GM12878 (cell line): ENCODE measurements at regions not wholly inside any gene's neighbourhood (a gene's known extent, or its start where the extent isn't known, plus 50 kb on each side); places are given as distances from the start of the nearest gene placed in this dataset.

Experiments used
- ATAC-seq: fragments of 200-7000 bp; cut with Tn5 transposase; 3 replicates; pipeline ENCODE4 v1.9.1; 2020; ENCODE audit warnings: mild to moderate bottlenecking, moderate library complexity
- BruUV-seq: library from RNA; stranded (reverse); fragments of 400-500 nt; replicated peaks from 2 replicates; lab custom pipeline; 2021; lab: Mats Ljungman, UMichigan
- CTCF ChIA-PET: fragments of 300-600 bp; sonication (Branson Sonifier 250); formaldehyde crosslinking; extraction: SDS; loops from one replicate; lab custom pipeline; 2021; ENCODE audit warnings: inconsistent platforms; lab: Yijun Ruan, JAX
- POLR2A ChIA-PET: fragments of 350-600 bp; formaldehyde crosslinking; extraction: SDS; loops from one replicate; lab custom pipeline; 2021; ENCODE audit warnings: inconsistent platforms; lab: Charles Lee
- RAD21 ChIA-PET: fragments of 300-600 bp; sonication (Branson Sonifier 250); formaldehyde crosslinking; loops from one replicate; lab custom pipeline; 2023; ENCODE audit warnings: antibody characterized with exemption; ENCODE audit not compliant: unreplicated experiment; lab: Charles Lee
- SMC1A ChIA-PET: fragments of 300-600 bp; sonication (Branson Sonifier 250); formaldehyde crosslinking; loops from one replicate; lab custom pipeline; 2023; ENCODE audit not compliant: unreplicated experiment, uncharacterized antibody; lab: Charles Lee
- DNase-seq: peaks from one replicate; pipeline ENCODE4 v3.0.0-alpha.2; 2011; ENCODE audit warnings: low read depth, low spot score
- FAIRE-seq: peaks from 3 replicates; lab custom pipeline; 2011; peaks lifted over from hg19 to GRCh38; lab: Jason Lieb, UNC
- H2AFZ ChIP-seq: 2 replicates; pipeline ENCODE4 v1.6.0; 2011; ENCODE audit warnings: low read depth, low read length, control low read depth; ENCODE audit not compliant: control insufficient read depth
- H3K27ac ChIP-seq: 2 replicates; pipeline ENCODE4 v1.5.1; 2011; ENCODE audit warnings: control low read depth; ENCODE audit not compliant: control insufficient read depth, insufficient read depth
- H3K27me3 ChIP-seq, 2 experiments: replicated peaks in 1 of 2; 2 replicates each; pipeline versions ENCODE4 v1.6.0 to v1.6.1; 2011; ENCODE audit warnings: low read length in 1 of 2; ENCODE audit not compliant: control insufficient read depth in 2 of 2, insufficient read depth in 2 of 2
- H3K36me3 ChIP-seq, 2 experiments: 2 replicates each; pipeline ENCODE4 v1.5.1; 2011; ENCODE audit warnings: low read length in 1 of 2; ENCODE audit not compliant: control insufficient read depth in 2 of 2, insufficient read depth in 2 of 2
- H3K4me1 ChIP-seq: 2 replicates; pipeline ENCODE4 v1.6.1; 2011; ENCODE audit warnings: mild to moderate bottlenecking, low read length, moderate library complexity, mixed read lengths; ENCODE audit not compliant: control insufficient read depth, insufficient read depth
- H3K4me2 ChIP-seq: 2 replicates; pipeline ENCODE4 v1.6.0; 2011; ENCODE audit warnings: control low read depth; ENCODE audit not compliant: control insufficient read depth, insufficient read depth
- H3K4me3 ChIP-seq: fragments of 200-600 bp; sonication (generic); 2 replicates; pipeline ENCODE4 v1.5.1; 2016
- H3K79me2 ChIP-seq: 2 replicates; pipeline ENCODE4 v1.6.0; 2011; ENCODE audit warnings: low read length; ENCODE audit not compliant: control insufficient read depth, insufficient read depth
- H3K9ac ChIP-seq: 2 replicates; pipeline ENCODE4 v1.8.0; 2011; ENCODE audit warnings: low read length, control low read depth, mixed read lengths; ENCODE audit not compliant: control insufficient read depth, insufficient read depth
- H3K9me3 ChIP-seq: replicated peaks from 3 replicates; pipeline ENCODE4 v1.5.1; 2011; ENCODE audit warnings: mild to moderate bottlenecking, low read length; ENCODE audit not compliant: control insufficient read depth, insufficient read depth
- H4K20me1 ChIP-seq: 2 replicates; pipeline ENCODE4 v1.6.0; 2011; ENCODE audit not compliant: control insufficient read depth, insufficient read depth
- ASH2L ChIP-seq: fragments of 300-600, 200-600 bp; sonication (generic); IDR thresholded peaks from 2 replicates; pipeline ENCODE4 v1.6.1; 2017; ENCODE audit warnings: low read depth, mild to moderate bottlenecking, borderline replicate concordance
- CBX3 ChIP-seq: fragments of 200-600 bp; sonication (generic); IDR thresholded peaks from 2 replicates; pipeline ENCODE4 v1.6.1; 2016; ENCODE audit warnings: low read depth, borderline replicate concordance
- CBX5 ChIP-seq: sonication (generic); IDR thresholded peaks from 2 replicates; pipeline ENCODE4 v1.6.1; 2016; ENCODE audit warnings: low read depth, moderate library complexity, mild to moderate bottlenecking, inconsistent platforms
- CHD4 ChIP-seq: fragments of 200-600 bp; sonication (generic); IDR thresholded peaks from 2 replicates; pipeline ENCODE4 v1.6.1; 2016; ENCODE audit warnings: mild to moderate bottlenecking
- E2F8 ChIP-seq: fragments of 450-650 bp; IDR thresholded peaks from 2 replicates; pipeline ENCODE4 v1.6.1; 2018; ENCODE audit warnings: mild to moderate bottlenecking, low read depth, moderate library complexity; ENCODE audit not compliant: partially characterized antibody
- ELK1 ChIP-seq: IDR thresholded peaks from 2 replicates; pipeline ENCODE4 v1.6.1; 2012; ENCODE audit warnings: low read depth, low read length, improper control_type of control experiment
- HCFC1 ChIP-seq: fragments of 150-350 bp; IDR thresholded peaks from 2 replicates; pipeline ENCODE4 v1.6.1; 2014; ENCODE audit warnings: low read length
- IKZF1 ChIP-seq: fragments of 450-650 bp; conservative IDR thresholded peaks from 2 replicates; pipeline ENCODE4 v1.6.1; 2017; ENCODE audit warnings: antibody characterized with exemption, mild to moderate bottlenecking
- JUND ChIP-seq: IDR thresholded peaks from 2 replicates; pipeline ENCODE4 v1.6.1; 2012; ENCODE audit warnings: low read depth, mild to moderate bottlenecking, low read length, improper control_type of control experiment, moderate library complexity
- KAT2A ChIP-seq: conservative IDR thresholded peaks from 2 replicates; pipeline ENCODE4 v1.6.1; 2011; ENCODE audit warnings: low read depth, low read length; ENCODE audit not compliant: control insufficient read depth
- MAX ChIP-seq: IDR thresholded peaks from 2 replicates; pipeline ENCODE4 v1.6.1; 2012; ENCODE audit warnings: low read depth, low read length, improper control_type of control experiment
- NFIC ChIP-seq: IDR thresholded peaks from 2 replicates; pipeline ENCODE4 v1.6.1; 2012; ENCODE audit warnings: low read depth, mild to moderate bottlenecking, inconsistent platforms, low read length, moderate library complexity
- PAX5 ChIP-seq: IDR thresholded peaks from 2 replicates; pipeline ENCODE4 v1.6.1; 2011; ENCODE audit warnings: low read depth, low read length, borderline replicate concordance
- POU2F2 ChIP-seq: IDR thresholded peaks from 3 replicates; pipeline ENCODE4 v1.6.1; 2011; ENCODE audit warnings: low read depth, mild to moderate bottlenecking, low read length, borderline replicate concordance
- SIN3A ChIP-seq: IDR thresholded peaks from 2 replicates; pipeline ENCODE4 v1.6.1; 2012; ENCODE audit warnings: low read depth, low read length, improper control_type of control experiment
- ZNF24 ChIP-seq: fragments of 450-650 bp; IDR thresholded peaks from 2 replicates; pipeline ENCODE4 v1.6.1; 2017; ENCODE audit warnings: antibody characterized with exemption, mild to moderate bottlenecking
- ZNF622 ChIP-seq: fragments of 450-650 bp; IDR thresholded peaks from 2 replicates; pipeline ENCODE4 v1.6.1; 2017; ENCODE audit warnings: mild to moderate bottlenecking, inconsistent platforms
- WGBS: methylation state at CpG from one replicate; pipeline ENCODE4 v1.1.6; 2016; ENCODE audit warnings: low lambda C conversion rate; ENCODE audit not compliant: insufficient replicate concordance, insufficient coverage; ENCODE audit errors: missing lambda C conversion rate; 5-methylcytosine and 5-hydroxymethylcytosine counted together
- in situ Hi-C: fragments of 300-500 bp; cut with MboI; formaldehyde crosslinking; loops from 9 replicates; pipeline ENCODE4 v1.14.3; 2018; ENCODE audit warnings: mixed read lengths
- intact Hi-C: fragments of 100-400 bp; cut with micrococcal nuclease; formaldehyde crosslinking; loops from one replicate; pipeline ENCODE4 v1.14.2; 2022; ENCODE audit not compliant: unreplicated experiment

GRCh38 chr1:25026730-25027450 lies 96.8 kb upstream of the RUNX3 start (continued):
- TF ChIP-seq IKZF1 = peak; percentile 97

GRCh38 chr1:25026304-25026703 lies 96.2 kb upstream of the RUNX3 start:
- intact Hi-C loops = no loop called here

More at GRCh38 chr1:25026304-25026703, 96.2 kb upstream of the RUNX3 start:
- H3K27ac ChIP-seq = peak overlapping the region; percentile 100
- RAD21 ChIA-PET = interaction anchor here (0.8 to 5.8 kb wide), 7 partner anchors 8 to 102 kb away, joined by 3 to 148 read pairs (median 6); partner anchors contain the start of gene RUNX3
- 0 out of 2 replicates have a peak overlapping the region, but pooled peaks have one; percentile 95 for H3K4me2 ChIP-seq
- no peaks in the 10 kb centered on the region for H3K9me3 ChIP-seq
- POLR2A ChIA-PET = interaction anchor here (1.0 to 10.8 kb wide), 7 partner anchors 9 to 113 kb away, joined by 3 to 220 read pairs (median 4); no protein-coding TSS in a partner anchor
- H3K4me3 ChIP-seq = no peak overlapping the region
- peaks cover 96% of the 10 kb centered on the region for H3K4me1 ChIP-seq
- in situ Hi-C loops = no loop called here
- BruUV-seq = no TSS peak
- no peak overlapping the region for H2AFZ ChIP-seq
- H3K79me2 ChIP-seq = peaks cover 49% of the 10 kb centered on the region
- TF ChIP-seq ELK1 (no peak), HCFC1 (no peak), PAX5 (no peak), CHD4 (no peak), CBX3 (no peak), CBX5 (no peak), NFIC (no peak), SIN3A (no peak), KAT2A (no peak), E2F8 (no peak), ZNF24 (no peak), JUND (no peak), POU2F2 (no peak), MAX (no peak), ASH2L (no peak), ZNF622 (no peak)
- ATAC-seq = no peak
- H3K27me3 ChIP-seq = no peaks in the 10 kb centered on the region
- SMC1A ChIA-PET = interaction anchor here (0.9 to 10.6 kb wide), 11 partner anchors 9 to 178 kb away, joined by 3 to 205 read pairs (median 3); no protein-coding TSS in a partner anchor
- CTCF ChIA-PET = interaction anchor here (0.7 to 9.2 kb wide), 11 partner anchors 11 to 179 kb away, joined by 3 to 152 read pairs (median 5); no protein-coding TSS in a partner anchor
- 83% methylated on average over 4 of the region's 4 CpGs for WGBS
- no peaks in the 10 kb centered on the region for H3K36me3 ChIP-seq
- no peak for DNase-seq
- no peaks in the 10 kb centered on the region for H4K20me1 ChIP-seq
- FAIRE-seq = no peak
- H3K9ac ChIP-seq = no peak overlapping the region; the same call in 1 of the 2 replicates
